NCI-H128 (cell line): ENCODE measurements at regions not wholly inside any gene's neighbourhood (a gene's known extent, or its start where the extent isn't known, plus 50 kb on each side); places are given as distances from the start of the nearest gene placed in this dataset.

Source experiments
- DNase-seq: peaks from one replicate; lab custom pipeline; 2025; ENCODE audit not compliant: unreplicated experiment; lab: John Stamatoyannopoulos, UW

GRCh38 chr1:29993950-29994349 is 729.4 kb downstream of the MATN1 start:
- no peak for DNase-seq

- no peak for DNase-seq
Measured at GRCh38 chr1:29991815-29992214, 731.6 kb downstream of the MATN1 start.

GRCh38 chr1:29991025-29991424 is 732.4 kb downstream of the MATN1 start:
- DNase-seq: no peak

GRCh38 chr1:29990304-29990703 is 733.1 kb downstream of the MATN1 start:
- no peak for DNase-seq

- no peak for DNase-seq
Measured at GRCh38 chr1:29986986-29987385, 736.4 kb downstream of the MATN1 start.

- DNase-seq: no peak
Measured at GRCh38 chr1:29985606-29985945, 737.8 kb downstream of the MATN1 start.

- no peak for DNase-seq
Measured at GRCh38 chr1:29984862-29985605, 738.4 kb downstream of the MATN1 start.

- peak; percentile 10 for DNase-seq
Measured at GRCh38 chr1:29984166-29984861, 739.1 kb downstream of the MATN1 start.

GRCh38 chr1:29983321-29983720 is 740.1 kb downstream of the MATN1 start:
- no peak for DNase-seq

GRCh38 chr1:29981586-29982239 is 741.7 kb downstream of the MATN1 start:
- no peak for DNase-seq

- no peak for DNase-seq
Measured at GRCh38 chr1:29977550-29977949, 741.2 kb downstream of the PTPRU start.

GRCh38 chr1:29975036-29975694 is 738.8 kb downstream of the PTPRU start:
- DNase-seq: no peak

GRCh38 chr1:29974316-29974724 is 738.0 kb downstream of the PTPRU start:
- DNase-seq: no peak

GRCh38 chr1:29973406-29973805 is 737.1 kb downstream of the PTPRU start:
- DNase-seq: no peak

GRCh38 chr1:29972421-29973053 is 736.2 kb downstream of the PTPRU start:
- DNase-seq: no peak

- DNase-seq: no peak
Measured at GRCh38 chr1:29971703-29972102, 735.4 kb downstream of the PTPRU start.

GRCh38 chr1:29970747-29971325 is 734.5 kb downstream of the PTPRU start:
- no peak for DNase-seq

- no peak for DNase-seq
Measured at GRCh38 chr1:29969576-29969975, 733.3 kb downstream of the PTPRU start.

- DNase-seq: no peak
Measured at GRCh38 chr1:29967261-29967660, 730.9 kb downstream of the PTPRU start.

- DNase-seq: no peak
Measured at GRCh38 chr1:29966526-29967045, 730.3 kb downstream of the PTPRU start.
